Esophagus muscularis mucosa (tissue), 4 donors: ENCODE measurements at regions not wholly inside any gene's neighbourhood (a gene's known extent, or its start where the extent isn't known, plus 50 kb on each side); places are given as distances from the start of the nearest gene placed in this dataset.

ENCODE experiments used
- EP300 ChIP-seq: sonication (generic); formaldehyde crosslinking; IDR thresholded peaks from one replicate; pipeline ENCODE4 v1.6.1; 2017; ENCODE audit warnings: antibody characterized with exemption
- POLR2A ChIP-seq: fragments of 450-650 bp; IDR thresholded peaks from one replicate; pipeline ENCODE4 v1.6.1; 2017; ENCODE audit warnings: antibody characterized with exemption, moderate library complexity, mild to moderate bottlenecking, low read depth
- POLR2AphosphoS5 ChIP-seq, 2 donors: sonication (generic); formaldehyde crosslinking; IDR thresholded peaks; one replicate each; pipeline ENCODE4 v1.6.1; 2017; ENCODE audit warnings: antibody characterized with exemption in 2 of 2
- TF ChIP-seq, protein P1 (sequence below), 3 experiments: fragments of 200-600 bp in 2 of 3; fragments of 450-650 bp in 1 of 3; sonication (generic) in 2 of 3; IDR thresholded peaks; one replicate each; pipeline ENCODE4 v1.5.1; 2017 to 2019; ENCODE audit warnings: antibody characterized with exemption in 3 of 3, mild to moderate bottlenecking in 2 of 3, moderate library complexity in 1 of 3

DNA sequence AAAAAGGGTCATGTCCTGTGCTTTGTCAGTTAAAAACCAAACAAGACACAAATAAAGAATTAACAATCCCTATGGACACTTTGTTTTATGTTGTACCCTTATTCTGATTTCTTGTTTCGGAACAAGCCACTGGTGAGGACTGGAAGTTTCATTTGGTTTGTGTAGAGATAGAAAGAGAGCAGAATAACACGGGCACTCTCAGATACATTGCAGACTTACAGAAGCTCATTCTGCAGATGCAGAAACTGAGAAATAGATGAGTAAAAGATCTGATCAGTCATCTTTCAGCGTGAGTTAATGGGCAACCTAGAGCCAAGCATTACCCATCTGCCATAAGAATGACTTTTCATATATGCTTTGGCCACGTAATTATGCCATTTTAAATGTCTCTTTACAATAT lies 407.6 kb downstream of the RAB38 start:
- no peak for TF ChIP-seq POLR2A
- TF ChIP-seq, protein P1, sequence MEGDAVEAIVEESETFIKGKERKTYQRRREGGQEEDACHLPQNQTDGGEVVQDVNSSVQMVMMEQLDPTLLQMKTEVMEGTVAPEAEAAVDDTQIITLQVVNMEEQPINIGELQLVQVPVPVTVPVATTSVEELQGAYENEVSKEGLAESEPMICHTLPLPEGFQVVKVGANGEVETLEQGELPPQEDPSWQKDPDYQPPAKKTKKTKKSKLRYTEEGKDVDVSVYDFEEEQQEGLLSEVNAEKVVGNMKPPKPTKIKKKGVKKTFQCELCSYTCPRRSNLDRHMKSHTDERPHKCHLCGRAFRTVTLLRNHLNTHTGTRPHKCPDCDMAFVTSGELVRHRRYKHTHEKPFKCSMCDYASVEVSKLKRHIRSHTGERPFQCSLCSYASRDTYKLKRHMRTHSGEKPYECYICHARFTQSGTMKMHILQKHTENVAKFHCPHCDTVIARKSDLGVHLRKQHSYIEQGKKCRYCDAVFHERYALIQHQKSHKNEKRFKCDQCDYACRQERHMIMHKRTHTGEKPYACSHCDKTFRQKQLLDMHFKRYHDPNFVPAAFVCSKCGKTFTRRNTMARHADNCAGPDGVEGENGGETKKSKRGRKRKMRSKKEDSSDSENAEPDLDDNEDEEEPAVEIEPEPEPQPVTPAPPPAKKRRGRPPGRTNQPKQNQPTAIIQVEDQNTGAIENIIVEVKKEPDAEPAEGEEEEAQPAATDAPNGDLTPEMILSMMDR (IDR thresholded peaks at IDR 0.05) = no peak
- TF ChIP-seq EP300 = no peak
- TF ChIP-seq POLR2AphosphoS5 (IDR thresholded peaks at IDR 0.05) = no peak
